HG03432 (cell line): ENCODE measurements at regions not wholly inside any gene's neighbourhood (a gene's known extent, or its start where the extent isn't known, plus 50 kb on each side); places are given as distances from the start of the nearest gene placed in this dataset.

ENCODE experiments used
- ATAC-seq: cut with Tn5 transposase; IDR thresholded peaks from one replicate; pipeline ENCODE4 v1.9.1; 2021; ENCODE audit warnings: mild to moderate bottlenecking, moderate library complexity; ENCODE audit not compliant: unreplicated experiment

DNA sequence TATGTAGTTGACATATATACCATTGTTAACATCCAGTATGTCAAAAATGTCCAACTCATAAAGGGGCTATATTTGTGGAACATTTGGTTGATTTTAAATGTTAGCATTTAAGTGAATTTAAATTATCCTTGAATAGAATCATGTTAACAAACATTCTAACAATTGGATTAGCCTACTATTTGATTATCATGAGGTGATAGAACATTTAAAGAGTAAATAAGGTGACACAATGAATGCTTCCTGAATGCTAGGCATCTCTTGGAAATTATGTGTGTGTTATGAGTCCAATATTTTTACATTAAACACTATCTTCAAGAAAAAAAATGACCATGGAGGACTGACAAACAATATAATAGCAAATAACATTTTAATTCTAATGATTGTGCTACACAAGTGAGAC, 901.9 kb upstream of the AGA start:
- no peak for ATAC-seq

DNA sequence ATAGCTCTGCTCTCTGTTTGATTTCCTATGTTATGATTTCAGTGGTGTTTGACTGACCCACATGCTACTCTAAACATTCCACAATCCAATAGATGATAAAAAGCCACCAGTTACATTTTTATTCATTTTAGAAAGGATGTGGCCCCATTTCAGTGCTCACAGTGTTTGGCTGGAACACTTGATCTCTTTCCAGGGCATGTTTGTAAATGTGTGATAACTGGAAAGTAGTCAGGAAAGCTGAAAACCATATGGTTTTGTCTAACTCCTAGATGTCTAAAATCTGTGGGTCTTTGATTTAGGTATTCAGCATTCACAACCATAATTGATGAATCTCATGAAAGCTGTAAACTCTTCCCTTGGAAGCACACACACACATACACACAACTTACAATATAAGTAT, 904.9 kb upstream of the AGA start:
- ATAC-seq, result no peak

DNA sequence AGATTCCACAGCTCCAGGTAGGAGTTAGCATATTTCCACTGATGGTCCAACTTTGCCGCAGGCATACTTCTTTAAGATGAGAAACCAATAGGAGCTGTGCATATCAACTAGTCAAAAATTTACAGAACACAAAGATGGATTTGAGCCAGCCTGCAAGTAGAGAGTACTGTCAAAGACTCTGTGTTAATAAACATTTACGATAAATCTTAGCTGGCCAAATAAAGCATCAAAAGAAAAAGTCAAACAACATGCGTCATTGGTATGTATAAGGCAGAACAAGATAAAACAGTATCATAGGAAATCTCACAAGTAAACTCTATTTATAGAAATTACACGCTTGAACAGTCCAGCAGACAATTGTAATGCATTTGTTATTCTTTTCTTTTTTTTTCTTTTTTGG, 907.4 kb upstream of the AGA start:
- ATAC-seq, result no peak

DNA sequence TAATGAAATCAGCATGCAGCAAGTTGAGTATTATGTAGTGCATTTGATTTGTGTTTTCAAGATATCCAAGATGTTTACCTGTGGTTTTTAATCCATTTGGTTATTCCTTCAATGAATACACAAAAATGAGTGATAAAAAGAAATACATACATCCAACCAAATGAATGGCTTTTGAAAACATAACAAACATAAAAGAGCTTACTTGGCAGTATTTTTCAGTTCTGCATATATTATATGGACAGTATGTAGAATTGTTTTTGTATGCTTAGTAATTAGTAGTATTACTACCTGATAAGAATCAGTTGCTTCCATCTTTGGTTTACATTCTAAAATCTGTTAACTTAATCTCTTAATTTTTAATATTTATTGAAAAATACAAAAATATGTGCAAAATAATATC, 908.9 kb upstream of the AGA start:
- no peak for ATAC-seq

DNA sequence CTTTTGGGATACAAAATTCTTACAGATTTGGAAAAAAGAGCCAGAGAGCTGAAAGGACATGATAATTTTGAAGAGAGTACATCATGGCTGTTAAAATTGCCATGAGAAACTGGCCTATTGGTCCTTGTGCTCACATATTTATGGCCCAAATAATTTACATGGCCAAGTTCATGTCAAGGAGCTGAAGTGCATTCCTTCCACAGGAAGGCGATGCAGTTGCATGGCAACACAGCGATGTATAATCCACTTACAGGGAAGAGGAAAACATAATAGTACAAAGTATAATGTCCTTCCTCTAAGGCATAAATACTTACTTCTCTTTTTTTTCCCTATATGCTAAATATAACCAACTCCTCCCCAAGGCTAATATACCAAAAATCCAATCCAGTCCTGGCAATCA, 914.5 kb upstream of the AGA start:
- no peak for ATAC-seq

DNA sequence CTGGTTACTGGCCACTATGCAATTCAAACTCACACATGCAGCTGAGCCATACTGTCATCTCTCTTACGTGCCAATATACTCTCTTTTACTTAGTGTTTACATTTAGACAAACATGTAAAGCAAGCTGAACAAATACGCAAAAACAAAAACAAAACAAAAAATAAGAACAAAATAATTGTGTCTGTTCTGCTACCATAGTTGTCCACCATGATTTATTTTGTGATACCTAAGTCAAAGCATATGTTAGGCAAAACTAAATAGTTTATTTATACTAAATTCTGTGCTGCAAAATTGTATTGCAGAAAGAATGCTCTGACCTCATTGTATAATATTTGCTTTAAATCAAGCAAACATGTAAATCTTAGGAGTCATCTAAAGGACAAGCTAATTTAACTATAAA, 943.2 kb upstream of the AGA start:
- no peak for ATAC-seq

DNA sequence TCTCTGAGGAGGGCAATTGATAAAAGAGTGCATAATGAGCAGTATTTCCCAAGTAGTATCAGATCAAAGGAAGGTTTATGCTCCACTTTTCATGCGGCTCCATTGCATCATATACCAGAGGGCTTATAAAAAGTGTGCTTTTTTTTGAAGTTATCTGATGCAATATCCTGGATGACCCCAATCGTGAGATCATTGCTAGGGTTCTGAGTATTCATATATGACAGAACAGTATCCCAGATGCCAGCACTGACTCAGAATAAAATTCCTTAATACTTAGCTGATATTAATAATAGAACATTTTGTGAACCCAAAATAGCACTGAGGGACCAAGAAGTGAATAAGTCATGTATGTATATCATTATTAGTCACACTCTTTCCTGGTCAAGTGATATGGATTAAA, 945.5 kb upstream of the AGA start:
- ATAC-seq, result no peak

DNA sequence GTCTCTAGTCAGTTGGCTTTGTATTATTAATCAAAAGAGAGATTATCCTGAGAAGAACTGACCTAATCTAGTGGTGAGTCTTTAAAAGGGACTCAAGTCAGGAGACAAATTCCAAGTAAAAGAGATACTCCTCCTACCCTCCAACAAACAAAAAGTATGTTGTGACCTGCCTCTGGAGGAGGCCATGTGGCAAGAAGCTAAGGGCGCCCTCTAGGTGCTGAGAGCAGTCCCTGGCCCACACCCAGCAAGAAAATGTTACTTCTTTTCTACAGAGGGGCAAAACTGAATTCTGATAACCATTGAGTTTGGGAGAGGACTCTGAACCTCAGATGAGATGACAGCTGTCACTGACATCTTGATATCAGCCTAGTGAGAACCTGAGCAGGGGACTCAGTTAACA, 953.6 kb upstream of the AGA start:
- ATAC-seq, result no peak

DNA sequence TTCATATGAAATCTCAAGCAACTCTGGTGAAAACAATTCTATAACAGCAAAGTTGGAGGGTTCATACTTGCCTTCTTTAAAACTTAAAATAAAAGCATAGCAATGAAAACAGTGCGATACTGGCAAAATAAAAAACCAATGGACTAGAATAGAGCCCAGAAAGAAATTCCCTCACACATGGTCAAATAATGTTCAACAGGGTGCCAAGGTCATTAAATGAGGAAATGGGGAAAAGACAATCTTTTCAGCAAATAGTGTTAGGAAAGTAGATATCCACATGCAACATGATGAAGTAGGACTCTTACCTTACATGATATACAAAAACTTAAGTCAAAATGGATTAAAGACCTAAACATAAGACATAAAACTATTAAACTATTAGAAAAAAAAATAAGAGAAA, 970.2 kb upstream of the AGA start:
- ATAC-seq, result no peak

DNA sequence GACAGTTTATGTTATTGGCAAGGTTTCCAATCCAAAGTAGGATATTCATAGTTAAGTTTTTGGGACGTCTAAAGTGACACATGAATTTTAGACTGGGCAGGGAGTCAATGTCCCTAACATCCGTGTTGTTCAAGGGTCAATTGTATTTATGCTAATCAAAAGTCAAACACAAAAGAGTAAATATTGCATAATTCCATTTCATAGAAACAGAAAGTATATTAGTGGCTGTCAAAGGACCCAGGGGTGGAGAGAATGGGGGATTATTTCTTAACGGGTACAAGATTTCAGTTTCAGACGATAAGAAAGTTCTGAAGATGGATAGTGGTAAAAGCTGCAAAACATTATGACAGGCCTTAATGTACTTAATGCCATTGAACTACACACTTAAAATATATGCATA, 971.8 kb upstream of the AGA start:
- no peak for ATAC-seq

DNA sequence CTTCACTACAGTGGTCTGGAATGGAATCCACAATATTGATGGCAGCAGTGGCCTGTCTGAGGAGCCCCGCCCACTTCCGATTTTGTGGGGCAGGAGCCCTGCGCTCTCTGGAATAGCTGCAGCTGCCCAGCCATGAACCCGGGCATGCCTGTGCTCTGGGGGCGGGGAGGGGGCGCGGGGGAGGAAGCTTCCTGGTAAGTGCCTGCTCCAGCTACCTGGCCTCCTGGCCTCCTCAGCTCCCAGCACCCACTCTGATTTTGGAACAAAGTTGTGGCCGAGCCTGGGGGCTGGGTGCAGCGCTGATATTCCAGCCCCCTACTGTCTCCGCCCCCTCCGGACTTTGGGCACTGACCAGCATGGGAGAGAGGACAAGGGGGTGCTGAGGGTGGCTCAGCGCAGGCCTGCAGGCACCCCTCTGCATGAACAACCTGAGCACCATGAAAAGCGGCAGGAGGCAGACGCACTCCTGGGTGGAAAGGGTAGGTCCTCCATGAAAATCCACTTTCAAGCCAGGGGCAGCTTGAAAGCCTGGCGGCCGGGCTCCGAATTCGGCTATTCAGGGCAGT, 972.7 kb upstream of the AGA start:
- no peak for ATAC-seq

DNA sequence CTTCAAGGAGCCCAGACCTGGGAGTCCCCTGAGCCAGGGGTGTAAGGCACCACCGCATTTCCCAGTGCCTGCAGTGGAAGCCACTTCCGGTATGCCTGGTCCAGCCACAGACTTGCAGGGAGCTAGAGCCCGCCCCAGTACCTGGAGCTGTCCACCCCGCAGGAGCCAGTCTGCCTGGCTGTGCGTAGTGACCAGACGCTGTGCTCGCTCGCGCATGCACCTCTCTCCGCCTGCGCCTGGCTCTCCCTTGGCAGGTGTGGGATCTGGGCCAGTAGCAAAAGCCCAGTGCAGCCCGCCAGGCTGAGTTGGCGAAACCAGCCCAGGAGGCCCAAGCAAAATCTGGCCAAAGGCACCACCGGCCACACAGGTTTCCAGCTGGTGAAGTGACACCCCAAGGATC, 973.7 kb upstream of the AGA start:
- no peak for ATAC-seq

DNA sequence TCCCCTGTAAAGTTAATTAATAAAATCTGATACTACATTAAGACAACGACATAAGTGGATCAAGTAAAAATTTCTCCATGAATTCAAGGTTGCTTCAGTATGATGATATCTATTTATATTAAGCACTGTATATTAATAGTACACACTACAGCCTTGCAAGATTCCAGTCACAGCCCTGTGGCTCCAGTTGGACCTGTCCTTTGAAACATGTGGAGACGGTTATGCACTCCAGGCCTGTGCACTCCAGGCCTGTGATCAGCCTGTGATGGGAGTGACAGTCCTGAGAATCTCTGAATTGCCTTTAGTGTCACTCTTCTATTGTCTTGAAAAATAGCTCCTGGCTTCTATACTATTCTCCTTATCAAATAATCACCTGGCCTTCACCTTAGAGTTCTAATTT, 981.1 kb upstream of the AGA start:
- ATAC-seq, result no peak

DNA sequence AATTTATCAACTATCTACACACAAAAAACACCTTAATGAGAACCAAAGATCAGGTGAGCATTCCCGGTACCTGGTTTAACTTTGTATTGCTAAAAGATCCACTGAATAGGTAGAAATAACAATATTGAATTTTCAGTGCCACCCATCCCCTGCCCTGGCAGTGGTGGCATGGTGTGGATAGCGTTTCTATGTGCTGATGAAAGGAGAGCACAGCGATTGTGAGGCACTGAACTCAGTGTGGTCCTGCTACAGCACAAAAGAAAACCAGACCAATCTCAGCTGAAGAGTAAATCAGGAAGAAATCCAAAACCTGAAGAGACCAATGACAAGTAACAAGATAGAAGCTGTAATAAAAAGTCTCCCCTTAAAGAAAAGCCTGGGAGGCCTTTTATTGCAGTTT, 984.6 kb upstream of the AGA start:
- no peak for ATAC-seq

DNA sequence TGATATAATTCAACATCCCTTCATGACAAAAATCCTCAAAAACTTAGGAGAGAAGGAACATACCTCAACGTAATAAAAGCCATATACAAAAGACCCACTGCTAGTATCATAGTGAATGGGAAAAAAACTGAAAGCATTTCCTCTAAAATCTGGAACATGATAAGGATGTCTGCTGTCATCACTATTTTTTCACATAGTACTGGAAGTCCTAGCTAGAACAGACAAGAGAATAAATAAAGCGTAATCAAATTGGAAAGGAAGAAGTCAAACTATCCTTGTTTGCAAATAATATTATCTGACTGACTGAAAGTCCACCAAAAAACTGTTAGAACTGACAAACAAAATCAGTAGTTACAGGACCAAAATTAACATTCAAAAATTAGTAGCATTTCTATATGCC, 985.4 kb upstream of the AGA start:
- no peak for ATAC-seq

DNA sequence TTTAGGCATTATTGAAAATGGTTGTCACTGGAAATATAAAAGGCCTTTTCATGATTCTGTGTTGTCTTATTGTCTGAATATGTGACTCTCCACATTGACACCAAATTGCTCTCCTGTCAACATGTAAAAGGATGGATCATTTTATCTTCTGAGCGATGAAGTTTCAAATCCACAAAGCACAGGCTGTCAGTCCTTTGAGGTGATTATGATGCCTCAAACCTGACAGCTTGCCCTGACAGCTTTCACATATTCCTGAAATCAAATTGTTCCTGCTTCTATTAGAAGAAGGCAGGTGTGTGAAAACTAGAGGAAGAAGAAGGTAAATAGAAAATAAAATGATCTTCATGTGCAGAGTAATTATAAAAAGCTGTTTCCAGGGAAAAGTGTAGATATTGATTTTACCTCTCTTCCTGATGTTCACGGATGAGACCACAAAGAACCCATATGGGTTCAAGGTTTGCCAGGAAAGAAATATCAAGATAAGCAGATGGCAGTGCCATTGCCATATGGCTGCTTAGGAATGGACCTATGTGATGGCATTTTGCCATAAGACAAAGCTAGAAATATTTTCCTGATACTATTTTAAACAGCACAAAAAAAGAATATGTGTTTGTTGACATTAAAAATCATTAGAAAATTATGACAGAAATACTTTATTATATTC, 1006.3 kb upstream of the AGA start:
- no peak for ATAC-seq

DNA sequence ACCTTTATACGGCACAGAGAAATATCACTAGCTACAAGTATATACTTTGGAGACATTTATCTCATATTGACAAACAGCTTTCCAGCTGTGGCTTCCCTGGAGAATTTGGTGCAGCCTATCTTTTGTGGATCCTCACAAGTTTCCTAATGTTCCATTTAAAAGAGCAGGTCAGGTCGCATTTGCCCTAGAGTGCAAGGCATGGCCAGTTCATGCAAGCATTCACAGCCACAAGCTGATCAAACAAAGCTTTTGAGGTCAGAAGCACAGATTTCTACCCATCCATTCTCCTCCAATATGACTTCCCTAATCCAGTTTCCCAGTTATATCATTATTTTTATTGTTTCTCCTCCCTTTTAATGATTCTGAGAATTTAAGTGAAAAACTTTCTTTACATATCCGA, 1008.4 kb upstream of the AGA start:
- no peak for ATAC-seq

DNA sequence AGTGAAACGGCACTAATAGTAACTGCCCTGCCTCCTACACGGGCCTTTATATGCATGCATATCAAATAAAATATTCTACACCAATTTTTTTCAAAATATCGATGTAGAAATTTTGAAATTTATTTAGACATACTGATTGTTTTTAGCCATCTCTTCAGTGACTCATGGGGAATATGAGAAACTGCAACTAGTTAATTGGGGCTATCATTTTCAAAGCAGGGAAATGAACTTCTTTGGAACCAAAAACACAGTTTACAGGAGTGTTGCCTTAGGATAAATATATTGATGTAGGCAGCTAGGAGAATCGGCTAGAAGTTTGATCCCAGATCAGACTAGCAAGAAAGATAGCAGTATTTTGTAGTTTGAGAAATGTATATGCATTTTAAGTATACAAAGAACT, 1010.8 kb upstream of the AGA start:
- ATAC-seq, result no peak

DNA sequence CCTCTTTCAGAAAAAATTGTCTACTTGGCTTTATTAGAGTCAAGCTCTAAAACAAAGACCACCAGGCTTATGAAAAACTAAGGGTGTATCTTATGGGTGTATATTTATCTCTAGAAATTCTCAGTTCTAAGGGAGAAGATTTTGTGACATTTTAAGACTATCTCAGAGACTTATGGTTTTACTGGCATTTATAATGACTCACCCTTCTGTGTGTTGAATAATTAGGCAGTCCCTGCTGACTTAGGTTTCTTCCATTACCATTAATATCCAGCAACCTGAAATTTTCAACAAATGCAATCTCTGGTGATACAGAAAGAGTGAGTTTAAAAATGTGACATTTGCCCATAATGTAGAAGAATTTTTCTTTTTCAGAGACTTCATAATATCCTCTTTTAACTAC, 1015.0 kb upstream of the AGA start:
- ATAC-seq, result no peak

DNA sequence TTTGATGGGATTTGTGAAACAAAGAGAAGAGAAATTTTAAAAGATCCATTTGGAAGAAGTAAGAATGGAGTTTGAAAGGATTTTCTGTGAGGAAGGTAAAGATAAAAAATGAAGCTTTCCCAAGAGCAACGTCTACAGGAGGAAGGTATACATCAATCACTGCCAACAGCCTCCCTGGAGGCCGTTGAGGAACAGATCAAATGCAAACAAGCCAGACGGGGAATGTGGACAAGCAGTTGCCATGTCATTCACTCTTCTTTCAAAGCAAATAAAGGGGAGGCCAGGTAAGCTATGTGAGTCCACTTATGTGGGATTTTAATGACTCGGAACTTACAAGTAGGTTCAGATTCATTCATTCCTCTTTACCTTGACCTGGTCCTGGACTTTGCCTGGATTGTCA, 1020.5 kb upstream of the AGA start:
- no peak for ATAC-seq

DNA sequence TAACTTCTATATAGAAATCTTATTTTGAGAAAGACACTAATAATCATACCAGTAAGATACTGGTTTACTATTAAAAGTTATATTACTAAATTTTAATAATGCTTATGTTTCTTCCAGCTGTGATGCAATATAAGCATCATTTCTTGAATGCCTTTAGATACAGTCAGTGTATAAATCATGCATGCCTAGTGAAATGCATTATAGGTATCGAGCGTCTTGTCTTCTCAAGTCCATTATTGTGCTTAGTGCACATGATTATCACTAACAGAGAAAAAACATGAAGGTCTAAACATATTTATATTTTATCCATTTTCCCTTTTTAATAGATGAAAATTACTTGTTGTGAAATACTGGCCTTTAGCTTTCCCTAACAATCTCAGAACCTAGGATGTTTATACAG, 1021.5 kb upstream of the AGA start:
- no peak for ATAC-seq

DNA sequence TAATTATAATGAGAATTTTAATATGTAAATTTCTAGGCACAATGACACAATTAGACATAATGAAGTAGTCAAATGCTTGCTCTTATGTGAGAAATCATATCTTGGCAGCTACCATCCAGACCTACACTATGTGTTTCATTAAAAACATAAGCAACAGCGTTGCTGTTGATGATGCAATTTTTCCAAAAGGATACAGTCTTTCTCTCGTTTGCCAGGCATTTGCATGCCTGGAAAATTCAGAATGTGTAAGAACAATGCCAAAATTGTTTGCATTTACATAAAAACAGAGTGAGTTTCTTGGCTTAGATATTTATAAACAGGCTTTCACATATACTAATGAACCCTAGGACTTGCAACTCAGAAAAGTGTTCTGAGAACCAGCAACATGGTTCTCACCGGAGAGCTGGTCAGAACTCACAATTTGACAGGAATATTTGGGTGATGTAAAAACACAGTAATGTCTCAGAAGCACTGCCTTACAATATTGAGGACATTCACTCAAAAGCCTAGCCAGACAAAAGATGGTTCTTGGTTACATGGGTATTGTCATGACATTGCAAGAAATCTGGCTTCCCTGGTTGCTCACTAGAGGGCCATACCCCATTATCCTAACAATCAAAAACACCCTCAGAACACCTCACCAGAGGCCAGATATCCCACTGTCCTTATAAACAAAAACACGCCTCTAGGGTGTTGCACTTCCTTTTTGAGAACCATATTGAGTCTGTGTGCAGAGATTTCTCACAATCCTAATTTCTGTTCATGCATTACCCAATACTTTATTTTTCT, 1029.0 kb upstream of the AGA start:
- no peak for ATAC-seq

DNA sequence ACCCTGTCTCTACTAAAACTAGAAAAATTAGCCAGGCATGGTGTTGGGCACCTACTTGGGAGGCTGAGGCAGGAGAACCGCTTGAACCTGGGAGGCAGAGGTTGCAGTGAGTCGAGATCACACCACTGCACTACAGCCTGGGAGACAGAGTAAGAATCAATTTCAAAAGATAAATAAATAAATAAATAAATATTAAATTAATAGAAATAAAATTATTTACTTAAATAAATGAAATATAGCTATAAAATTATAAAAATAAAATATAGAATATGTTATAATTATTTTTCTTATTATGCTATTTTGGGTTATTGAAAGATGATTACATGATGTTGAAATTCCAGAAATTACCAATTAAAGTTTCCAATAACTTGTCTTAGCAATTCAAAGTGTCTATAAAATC, 1029.8 kb upstream of the AGA start:
- no peak for ATAC-seq
